HEK293 (cell line): ENCODE measurements at regions not wholly inside any gene's neighbourhood (a gene's known extent, or its start where the extent isn't known, plus 50 kb on each side); places are given as distances from the start of the nearest gene placed in this dataset.

Experiments used
- BCL11B ChIP-seq: fragments of 450-650 bp; formaldehyde crosslinking; IDR thresholded peaks from 2 replicates; pipeline ENCODE4 v1.5.1; 2016; ENCODE audit warnings: low read depth, missing biosample characterization, missing genetic modification characterization
- CTCF ChIP-seq: fragments of 450-650 bp; formaldehyde crosslinking; IDR thresholded peaks from 2 replicates; pipeline ENCODE4 v1.5.1; 2016; ENCODE audit warnings: missing biosample characterization, missing genetic modification characterization
- PBX3 ChIP-seq: sonication (generic); formaldehyde crosslinking; IDR thresholded peaks from 2 replicates; pipeline ENCODE4 v1.8.1; 2022; ENCODE audit warnings: mild to moderate bottlenecking, moderate library complexity, missing genetic modification reagents
- PRDM1 ChIP-seq: fragments of 450-650 bp; formaldehyde crosslinking; IDR thresholded peaks from 2 replicates; pipeline ENCODE4; 2016; ENCODE audit warnings: missing biosample characterization, missing genetic modification characterization
- ZBTB17 ChIP-seq: fragments of 450-650 bp; formaldehyde crosslinking; IDR thresholded peaks from 2 replicates; pipeline ENCODE4 v1.5.1; 2016; ENCODE audit warnings: missing biosample characterization, missing genetic modification characterization
- ZBTB26 ChIP-seq: fragments of 450-650 bp; formaldehyde crosslinking; optimal IDR thresholded peaks from 2 replicates; pipeline ENCODE3; 2016; ENCODE audit warnings: missing biosample characterization, mild to moderate bottlenecking, missing genetic modification characterization
- ZFP3 ChIP-seq: fragments of 450-650 bp; formaldehyde crosslinking; IDR thresholded peaks from 2 replicates; pipeline ENCODE4 v1.5.1; 2016; ENCODE audit warnings: low read depth, missing biosample characterization, missing genetic modification characterization
- ZFP37 ChIP-seq: fragments of 450-650 bp; formaldehyde crosslinking; IDR thresholded peaks from 2 replicates; pipeline ENCODE4 v1.5.1; 2016; ENCODE audit warnings: missing biosample characterization, missing genetic modification characterization
- ZNF121 ChIP-seq: fragments of 450-650 bp; formaldehyde crosslinking; IDR thresholded peaks from 2 replicates; pipeline ENCODE4 v1.5.1; 2016; ENCODE audit warnings: missing biosample characterization, missing genetic modification characterization
- ZNF175 ChIP-seq: fragments of 450-650 bp; formaldehyde crosslinking; IDR thresholded peaks from 2 replicates; pipeline ENCODE4 v1.5.1; 2016; ENCODE audit warnings: missing biosample characterization, missing genetic modification characterization
- ZNF221 ChIP-seq: fragments of 450-650 bp; formaldehyde crosslinking; IDR thresholded peaks from 2 replicates; pipeline ENCODE4 v1.5.1; 2017; ENCODE audit warnings: missing biosample characterization, missing genetic modification characterization, borderline replicate concordance
- ZNF26 ChIP-seq: fragments of 450-650 bp; formaldehyde crosslinking; IDR thresholded peaks from 2 replicates; pipeline ENCODE4 v1.5.1; 2016; ENCODE audit warnings: missing biosample characterization, missing genetic modification characterization
- ZNF624 ChIP-seq: fragments of 450-650 bp; formaldehyde crosslinking; IDR thresholded peaks from 2 replicates; pipeline ENCODE4 v1.5.1; 2017; ENCODE audit warnings: missing biosample characterization, missing genetic modification characterization

GRCh38 chr9:17062497-17062896 lies 72.3 kb upstream of the CNTLN start:
- TF ChIP-seq ZBTB17 (tag by site-specific recombination) (no peak), ZNF26 (no peak), PRDM1 (tag by site-specific recombination) (no peak), ZBTB26 (tag by site-specific recombination) (no peak), CTCF (tag by site-specific recombination) (no peak), ZNF175 (tag by site-specific recombination) (no peak), ZNF121 (no peak), ZNF624 (tag by site-specific recombination) (no peak), BCL11B (tag by site-specific recombination) (no peak), ZFP3 (no peak), ZNF221 (tag by site-specific recombination) (no peak), ZFP37 (tag by site-specific recombination) (no peak), PBX3 (no peak)
